ENCODE measurements at regions not wholly inside any gene's neighbourhood (a gene's known extent, or its start where the extent isn't known, plus 50 kb on each side); places are given as distances from the start of the nearest gene placed in this dataset.

GRCh38 chr5:88610586-88610985 lies 272.4 kb downstream of the MEF2C start:
- Mint-ChIP-seq H3K4me3 (ENCODE audit: unreplicated experiment) (no peak overlapping the region), H3K4me1 (ENCODE audit: low read depth, unreplicated experiment) (no peaks in the 10 kb centered on the region), H3K36me3 (ENCODE audit: insufficient read depth, unreplicated experiment) (peaks cover 5% of the 10 kb centered on the region), H3K27ac (ENCODE audit: unreplicated experiment) (no peak overlapping the region), H3K27me3 (ENCODE audit: insufficient read depth, unreplicated experiment) (peaks cover 12% of the 10 kb centered on the region), H3K9me3 (ENCODE audit: unreplicated experiment) (no peaks in the 10 kb centered on the region)
- Histone ChIP-seq H3K4me3 (ENCODE audit: low read depth, low read length) (no peak overlapping the region), H3K36me3 (ENCODE audit: control insufficient read depth, insufficient read depth, low read length) (no peaks in the 10 kb centered on the region), H3K4me1 (no peaks in the 10 kb centered on the region), H3K9me3 (peaks cover 5% of the 10 kb centered on the region), H3K27me3 (replicated peaks; ENCODE audit: control insufficient read depth, insufficient read depth, low read length) (no peaks in the 10 kb centered on the region)
- no peak for DNase-seq
- intact Hi-C loops (cut with micrococcal nuclease; ENCODE audit: unreplicated experiment), result no loop called here
- POLR2A ChIA-PET, result no interaction called here
- TF ChIP-seq CTCF (IDR thresholded peaks at IDR 0.05; ENCODE audit: insufficient read depth in 1 of 2, low read depth in 1 of 2, low read length in 1 of 2, severe bottlenecking in 1 of 2, unreplicated experiment in 1 of 2), result no peak
- BruUV-seq (replicated peaks), result no TSS peak
- CTCF ChIA-PET, result no interaction called here

GRCh38 chr5:88607492-88607891 lies 275.5 kb downstream of the MEF2C start:
- BruUV-seq (replicated peaks), result no TSS peak
- Mint-ChIP-seq H3K4me3 (ENCODE audit: unreplicated experiment) (no peak overlapping the region), H3K36me3 (ENCODE audit: insufficient read depth, unreplicated experiment) (peaks cover 5% of the 10 kb centered on the region), H3K9me3 (ENCODE audit: unreplicated experiment) (no peaks in the 10 kb centered on the region), H3K27ac (ENCODE audit: unreplicated experiment) (no peak overlapping the region), H3K27me3 (ENCODE audit: insufficient read depth, unreplicated experiment) (peaks cover 17% of the 10 kb centered on the region), H3K4me1 (ENCODE audit: low read depth, unreplicated experiment) (no peaks in the 10 kb centered on the region)
- DNase-seq, result no peak
- Histone ChIP-seq H3K4me3 (ENCODE audit: low read depth, low read length) (no peak overlapping the region), H3K9me3 (no peaks in the 10 kb centered on the region), H3K4me1 (no peaks in the 10 kb centered on the region), H3K27me3 (replicated peaks; ENCODE audit: control insufficient read depth, insufficient read depth, low read length) (no peaks in the 10 kb centered on the region), H3K36me3 (ENCODE audit: control insufficient read depth, insufficient read depth, low read length) (no peaks in the 10 kb centered on the region)
- POLR2A ChIA-PET, result no interaction called here
- intact Hi-C loops (cut with micrococcal nuclease; ENCODE audit: unreplicated experiment), result no loop called here
- TF ChIP-seq CTCF (IDR thresholded peaks at IDR 0.05; ENCODE audit: insufficient read depth in 1 of 2, low read depth in 1 of 2, low read length in 1 of 2, severe bottlenecking in 1 of 2, unreplicated experiment in 1 of 2), result no peak
- CTCF ChIA-PET, result no interaction called here

GRCh38 chr5:88606626-88607025 lies 276.4 kb downstream of the MEF2C start:
- Mint-ChIP-seq H3K36me3 (ENCODE audit: insufficient read depth, unreplicated experiment) (peaks cover 5% of the 10 kb centered on the region), H3K4me1 (ENCODE audit: low read depth, unreplicated experiment) (no peaks in the 10 kb centered on the region), H3K27me3 (ENCODE audit: insufficient read depth, unreplicated experiment) (peaks cover 17% of the 10 kb centered on the region), H3K9me3 (ENCODE audit: unreplicated experiment) (no peaks in the 10 kb centered on the region), H3K4me3 (ENCODE audit: unreplicated experiment) (no peak overlapping the region), H3K27ac (ENCODE audit: unreplicated experiment) (no peak overlapping the region)
- no peaks in the 10 kb centered on the region for H3K27me3 ChIP-seq (replicated peaks; ENCODE audit: control insufficient read depth, insufficient read depth, low read length)
- ChIA-PET POLR2A (no interaction called here), CTCF (no interaction called here)
- no TSS peak for BruUV-seq (replicated peaks)
- H3K9me3 ChIP-seq, result no peaks in the 10 kb centered on the region
- intact Hi-C loops (cut with micrococcal nuclease; ENCODE audit: unreplicated experiment), result no loop called here
- no peaks in the 10 kb centered on the region for H3K4me1 ChIP-seq
- no peak overlapping the region for H3K4me3 ChIP-seq (ENCODE audit: low read depth, low read length)
- DNase-seq, result no peak
- no peak for TF ChIP-seq CTCF (IDR thresholded peaks at IDR 0.05; ENCODE audit: insufficient read depth in 1 of 2, low read depth in 1 of 2, low read length in 1 of 2, severe bottlenecking in 1 of 2, unreplicated experiment in 1 of 2)
- H3K36me3 ChIP-seq (ENCODE audit: control insufficient read depth, insufficient read depth, low read length), result no peaks in the 10 kb centered on the region

Data from Caco-2 (cell line).